ENCODE measurements at regions not wholly inside any gene's neighbourhood (a gene's known extent, or its start where the extent isn't known, plus 50 kb on each side); places are given as distances from the start of the nearest gene placed in this dataset.

GRCh38 chr13:86906127-86906874, 764.9 kb upstream of the SLITRK5 start:
- TF ChIP-seq CTCF (conservative IDR thresholded peaks at IDR 0.05; ENCODE audit: low read length): no peak
- TF ChIP-seq EZH2phosphoT487 (IDR thresholded peaks at IDR 0.05; ENCODE audit: borderline replicate concordance, low read depth, low read length): no peak
